ENCODE measurements at regions not wholly inside any gene's neighbourhood (a gene's known extent, or its start where the extent isn't known, plus 50 kb on each side); places are given as distances from the start of the nearest gene placed in this dataset.

DNA sequence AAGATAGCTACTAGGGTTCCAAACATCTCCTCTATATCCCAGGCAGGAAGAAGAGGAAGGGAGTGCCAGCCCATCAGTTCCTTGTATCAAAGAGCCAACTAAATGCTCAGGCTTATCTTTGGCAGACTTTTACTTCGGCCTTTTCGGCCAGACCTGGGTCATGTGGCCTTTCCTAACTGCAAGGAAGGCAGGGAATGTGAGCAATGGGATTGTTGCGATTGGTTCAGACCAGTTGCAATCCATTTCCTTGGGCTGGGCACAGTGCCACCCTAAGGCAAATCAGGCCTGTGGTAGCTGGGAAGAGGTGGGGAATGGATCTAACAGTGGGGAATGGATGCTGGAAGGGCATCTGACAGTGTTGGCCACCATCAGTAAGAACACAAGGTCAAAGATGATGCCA lies 109.9 kb downstream of the RPS24 start:
- TF ChIP-seq, protein P1, sequence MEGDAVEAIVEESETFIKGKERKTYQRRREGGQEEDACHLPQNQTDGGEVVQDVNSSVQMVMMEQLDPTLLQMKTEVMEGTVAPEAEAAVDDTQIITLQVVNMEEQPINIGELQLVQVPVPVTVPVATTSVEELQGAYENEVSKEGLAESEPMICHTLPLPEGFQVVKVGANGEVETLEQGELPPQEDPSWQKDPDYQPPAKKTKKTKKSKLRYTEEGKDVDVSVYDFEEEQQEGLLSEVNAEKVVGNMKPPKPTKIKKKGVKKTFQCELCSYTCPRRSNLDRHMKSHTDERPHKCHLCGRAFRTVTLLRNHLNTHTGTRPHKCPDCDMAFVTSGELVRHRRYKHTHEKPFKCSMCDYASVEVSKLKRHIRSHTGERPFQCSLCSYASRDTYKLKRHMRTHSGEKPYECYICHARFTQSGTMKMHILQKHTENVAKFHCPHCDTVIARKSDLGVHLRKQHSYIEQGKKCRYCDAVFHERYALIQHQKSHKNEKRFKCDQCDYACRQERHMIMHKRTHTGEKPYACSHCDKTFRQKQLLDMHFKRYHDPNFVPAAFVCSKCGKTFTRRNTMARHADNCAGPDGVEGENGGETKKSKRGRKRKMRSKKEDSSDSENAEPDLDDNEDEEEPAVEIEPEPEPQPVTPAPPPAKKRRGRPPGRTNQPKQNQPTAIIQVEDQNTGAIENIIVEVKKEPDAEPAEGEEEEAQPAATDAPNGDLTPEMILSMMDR (IDR thresholded peaks at IDR 0.05): no peak
- no peak for TF ChIP-seq EZH2 (IDR thresholded peaks at IDR 0.05; ENCODE audit: borderline replicate concordance, insufficient read depth, low read depth, low read length, poor library complexity, severe bottlenecking)
